MCF 10A (cell line): ENCODE measurements at regions not wholly inside any gene's neighbourhood (a gene's known extent, or its start where the extent isn't known, plus 50 kb on each side); places are given as distances from the start of the nearest gene placed in this dataset.

ENCODE experiments used
- BruUV-seq: library from RNA; stranded (reverse); fragments of 400-500 nt; replicated peaks from 2 replicates; lab custom pipeline; 2021; lab: Mats Ljungman, UMichigan
- CTCF ChIA-PET: fragments of 300-600 bp; sonication (Branson Sonifier 250); formaldehyde crosslinking; extraction: SDS; loops from one replicate; lab custom pipeline; 2021; ENCODE audit warnings: antibody characterized with exemption, inconsistent platforms; lab: Yijun Ruan, JAX
- POLR2A ChIA-PET: fragments of 300-600, 350-650 bp; sonication (Branson Sonifier 250); formaldehyde crosslinking; extraction: SDS; loops from one replicate; lab custom pipeline; 2020; ENCODE audit warnings: antibody characterized with exemption, inconsistent platforms; lab: Yijun Ruan, JAX
- DNase-seq: peaks from one replicate; pipeline ENCODE4 v3.0.0-alpha.2; 2018; ENCODE audit not compliant: unreplicated experiment
- H3K27ac Mint-ChIP-seq: one replicate; pipeline ENCODE4 v1.8.0; 2022; ENCODE audit warnings: mild to moderate bottlenecking, low read depth, mixed read lengths; ENCODE audit not compliant: unreplicated experiment
- H3K27me3 Mint-ChIP-seq: one replicate; pipeline ENCODE4 v1.8.0; 2022; ENCODE audit warnings: mixed read lengths; ENCODE audit not compliant: insufficient read depth, unreplicated experiment
- H3K36me3 Mint-ChIP-seq: one replicate; pipeline ENCODE4 v1.8.0; 2022; ENCODE audit warnings: mild to moderate bottlenecking, moderate library complexity, mixed read lengths; ENCODE audit not compliant: insufficient read depth, unreplicated experiment
- H3K4me1 Mint-ChIP-seq: one replicate; pipeline ENCODE4 v1.8.0; 2022; ENCODE audit warnings: mixed read lengths; ENCODE audit not compliant: insufficient read depth, unreplicated experiment
- H3K4me3 Mint-ChIP-seq: one replicate; pipeline ENCODE4 v1.8.0; 2022; ENCODE audit warnings: mild to moderate bottlenecking, moderate library complexity, mixed read lengths; ENCODE audit not compliant: unreplicated experiment
- H3K9me3 Mint-ChIP-seq: one replicate; pipeline ENCODE4 v1.8.0; 2022; ENCODE audit warnings: mixed read lengths; ENCODE audit not compliant: unreplicated experiment
- intact Hi-C: fragments of 100-400 bp; cut with micrococcal nuclease; formaldehyde crosslinking; loops from 2 replicates; pipeline ENCODE4 v1.14.1; 2022
- TF ChIP-seq, protein P1 (sequence below): fragments of 200-600 bp; IDR thresholded peaks from one replicate; pipeline ENCODE4 v1.8.0; 2022; ENCODE audit warnings: antibody characterized with exemption, mild to moderate bottlenecking; ENCODE audit not compliant: unreplicated experiment

DNA sequence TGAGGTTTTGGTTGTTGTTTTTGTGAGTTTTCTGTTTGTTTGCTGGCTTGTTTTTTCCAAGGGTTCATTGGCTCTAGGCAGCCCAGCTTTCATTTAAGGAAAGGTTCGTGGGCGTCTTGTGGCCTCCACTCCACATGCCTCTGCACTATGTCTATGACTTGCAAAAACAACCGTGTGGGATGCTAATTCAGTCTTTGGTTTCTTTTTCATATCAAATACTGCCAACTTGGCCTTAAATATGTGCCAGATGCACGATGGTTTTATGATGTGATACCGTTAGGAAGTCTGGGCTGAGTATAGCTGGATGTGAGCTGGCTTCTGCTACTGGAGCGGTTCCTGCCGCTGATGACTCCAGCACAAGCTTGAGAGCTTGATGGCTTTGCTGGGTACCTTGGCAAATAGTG is 96.3 kb downstream of the BMP2 start:
- no peak for DNase-seq
- no TSS peak for BruUV-seq
- ChIA-PET POLR2A (interaction anchor here (0.8 kb wide), 1 partner anchor 129 kb away, joined by 3 read pairs; no protein-coding TSS in a partner anchor), CTCF (interaction anchor here (0.7 kb wide), 1 partner anchor 36 kb away, joined by 3 read pairs; no protein-coding TSS in a partner anchor)
- Mint-ChIP-seq H3K4me1 (peaks cover 16% of the 10 kb centered on the region), H3K9me3 (no peaks in the 10 kb centered on the region), H3K27ac (no peak overlapping the region), H3K4me3 (no peak overlapping the region), H3K36me3 (no peaks in the 10 kb centered on the region), H3K27me3 (no peaks in the 10 kb centered on the region)
- TF ChIP-seq, protein P1, sequence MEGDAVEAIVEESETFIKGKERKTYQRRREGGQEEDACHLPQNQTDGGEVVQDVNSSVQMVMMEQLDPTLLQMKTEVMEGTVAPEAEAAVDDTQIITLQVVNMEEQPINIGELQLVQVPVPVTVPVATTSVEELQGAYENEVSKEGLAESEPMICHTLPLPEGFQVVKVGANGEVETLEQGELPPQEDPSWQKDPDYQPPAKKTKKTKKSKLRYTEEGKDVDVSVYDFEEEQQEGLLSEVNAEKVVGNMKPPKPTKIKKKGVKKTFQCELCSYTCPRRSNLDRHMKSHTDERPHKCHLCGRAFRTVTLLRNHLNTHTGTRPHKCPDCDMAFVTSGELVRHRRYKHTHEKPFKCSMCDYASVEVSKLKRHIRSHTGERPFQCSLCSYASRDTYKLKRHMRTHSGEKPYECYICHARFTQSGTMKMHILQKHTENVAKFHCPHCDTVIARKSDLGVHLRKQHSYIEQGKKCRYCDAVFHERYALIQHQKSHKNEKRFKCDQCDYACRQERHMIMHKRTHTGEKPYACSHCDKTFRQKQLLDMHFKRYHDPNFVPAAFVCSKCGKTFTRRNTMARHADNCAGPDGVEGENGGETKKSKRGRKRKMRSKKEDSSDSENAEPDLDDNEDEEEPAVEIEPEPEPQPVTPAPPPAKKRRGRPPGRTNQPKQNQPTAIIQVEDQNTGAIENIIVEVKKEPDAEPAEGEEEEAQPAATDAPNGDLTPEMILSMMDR = no peak
- intact Hi-C loops = no loop called here

DNA sequence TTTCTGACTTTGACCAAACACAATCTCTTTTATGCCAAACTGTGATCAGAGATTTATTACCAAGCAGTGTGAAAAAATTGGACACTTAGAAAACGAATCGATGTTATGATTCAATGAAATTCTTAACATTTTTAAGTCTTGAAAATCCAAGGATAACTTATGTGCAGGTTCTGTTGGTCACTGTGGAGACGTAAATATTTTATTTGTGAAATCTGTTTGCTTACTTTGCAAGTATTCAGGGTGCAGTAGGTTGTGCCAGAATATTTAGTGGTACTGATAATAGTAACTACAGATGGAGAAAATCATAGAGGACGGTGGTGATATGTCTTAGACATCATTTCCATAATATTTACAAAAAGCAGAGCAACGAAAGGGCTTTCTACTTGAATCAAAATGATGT is 97.3 kb downstream of the BMP2 start:
- no TSS peak for BruUV-seq
- H3K4me1 Mint-ChIP-seq = peaks cover 16% of the 10 kb centered on the region
- ChIA-PET CTCF (no interaction called here), POLR2A (no interaction called here)
- H3K36me3 Mint-ChIP-seq = no peaks in the 10 kb centered on the region
- H3K27me3 Mint-ChIP-seq = no peaks in the 10 kb centered on the region
- no peaks in the 10 kb centered on the region for H3K9me3 Mint-ChIP-seq
- intact Hi-C loops = no loop called here
- no peak overlapping the region for H3K27ac Mint-ChIP-seq
- no peak overlapping the region for H3K4me3 Mint-ChIP-seq
- no peak for DNase-seq
- TF ChIP-seq, protein P1 = no peak

DNA sequence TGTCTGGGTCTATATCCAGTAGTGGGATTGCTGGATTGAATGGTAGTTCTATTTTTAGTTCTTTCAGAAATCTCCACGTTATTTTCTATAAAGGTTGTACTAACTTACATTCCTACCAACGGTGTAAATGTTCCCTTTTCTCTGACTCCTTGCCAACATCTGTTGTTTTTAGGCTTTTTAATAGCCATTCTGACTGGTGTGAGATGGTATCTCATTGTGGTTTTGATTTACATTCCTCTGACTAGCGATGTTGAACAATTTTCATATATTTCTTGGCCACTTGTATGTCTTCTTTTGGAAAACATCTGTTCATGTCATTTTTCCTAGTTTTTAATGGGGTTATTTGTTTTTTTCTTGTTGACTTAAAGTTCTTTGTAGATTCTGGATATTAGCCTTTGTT is 99.3 kb downstream of the BMP2 start:
- H3K27me3 Mint-ChIP-seq = no peaks in the 10 kb centered on the region
- intact Hi-C loops = no loop called here
- DNase-seq = peak; percentile 24
- TF ChIP-seq, protein P1 = no peak
- ChIA-PET POLR2A (interaction anchor here (1.0 kb wide), 1 partner anchor 24 kb away, joined by 4 read pairs; no protein-coding TSS in a partner anchor), CTCF (interaction anchor here (0.6 to 1.2 kb wide), 2 partner anchors 37 to 166 kb away, joined by 4 read pairs; no protein-coding TSS in a partner anchor)
- no TSS peak for BruUV-seq
- no peaks in the 10 kb centered on the region for H3K9me3 Mint-ChIP-seq
- peak overlapping the region; percentile 83 for H3K27ac Mint-ChIP-seq
- H3K36me3 Mint-ChIP-seq = no peaks in the 10 kb centered on the region
- peaks cover 16% of the 10 kb centered on the region for H3K4me1 Mint-ChIP-seq
- no peak overlapping the region for H3K4me3 Mint-ChIP-seq

DNA sequence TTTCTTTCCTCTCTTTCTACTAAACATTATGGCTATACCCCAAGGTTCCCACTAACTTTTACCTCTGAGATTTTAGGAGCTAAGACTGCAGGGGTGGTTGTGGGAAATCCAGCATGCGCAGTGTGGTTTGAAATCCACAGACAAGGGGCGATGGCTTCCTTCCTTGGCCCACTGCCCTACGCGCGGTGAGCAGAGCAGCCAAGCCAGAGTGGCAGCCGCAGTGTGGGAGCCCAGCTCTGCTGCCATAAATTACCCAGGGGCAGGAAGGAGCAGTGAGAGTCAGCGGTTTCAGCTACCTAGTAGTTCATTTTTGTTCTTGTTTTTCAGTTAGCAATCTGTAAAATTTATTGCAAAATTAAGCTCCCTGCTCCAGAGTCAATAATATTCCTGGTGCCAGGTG is 101.4 kb downstream of the BMP2 start:
- Mint-ChIP-seq H3K36me3 (no peaks in the 10 kb centered on the region), H3K27me3 (no peaks in the 10 kb centered on the region), H3K9me3 (no peaks in the 10 kb centered on the region), H3K4me1 (peaks cover 16% of the 10 kb centered on the region), H3K27ac (no peak overlapping the region), H3K4me3 (no peak overlapping the region)
- CTCF ChIA-PET = interaction anchor here (0.6 to 1.7 kb wide), 3 partner anchors 39 to 908 kb away, joined by 3 to 7 read pairs (median 3); no protein-coding TSS in a partner anchor
- intact Hi-C loops = no loop called here
- POLR2A ChIA-PET = interaction anchor here (0.8 to 1.8 kb wide), 4 partner anchors 39 to 387 kb away, joined by 3 to 5 read pairs (median 3); no protein-coding TSS in a partner anchor
- TF ChIP-seq, protein P1 = no peak
- no TSS peak for BruUV-seq
- no peak for DNase-seq
